ENCODE measurements at regions not wholly inside any gene's neighbourhood (a gene's known extent, or its start where the extent isn't known, plus 50 kb on each side); places are given as distances from the start of the nearest gene placed in this dataset.

DNA sequence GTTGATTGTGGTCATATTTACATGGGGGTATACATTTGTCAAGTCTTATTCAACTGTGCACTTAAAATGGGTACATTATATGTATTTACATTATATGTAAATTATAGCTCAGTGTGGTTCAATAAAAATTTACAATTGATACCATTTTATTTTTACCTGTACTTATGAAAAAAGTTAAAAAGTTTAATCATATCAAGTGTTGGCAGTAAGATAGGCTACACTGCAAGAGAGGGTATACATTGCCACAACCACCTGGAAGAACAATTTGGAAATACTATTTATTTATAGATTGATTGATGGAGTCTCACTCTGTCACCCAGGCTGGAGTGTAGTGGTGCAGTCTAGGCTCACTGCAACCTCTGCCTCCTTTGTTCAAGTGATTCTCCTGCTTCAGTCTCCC is 453.3 kb downstream of the XYLT1 start:
- Histone ChIP-seq H3K9me3 (ENCODE audit: control insufficient read depth, low read depth, low read length) (no peaks in the 10 kb centered on the region), H3K4me3 (ENCODE audit: low read length) (no peak overlapping the region), H3K36me3 (ENCODE audit: control insufficient read depth, low read depth, low read length) (no peaks in the 10 kb centered on the region), H3K27ac (ENCODE audit: low read length) (no peak overlapping the region), H3K9ac (ENCODE audit: low read length) (no peak overlapping the region), H3K27me3 (ENCODE audit: control insufficient read depth, insufficient read depth, low read length) (no peaks in the 10 kb centered on the region), H3K4me1 (ENCODE audit: control insufficient read depth, low read depth, low read length) (no peaks in the 10 kb centered on the region)

DNA sequence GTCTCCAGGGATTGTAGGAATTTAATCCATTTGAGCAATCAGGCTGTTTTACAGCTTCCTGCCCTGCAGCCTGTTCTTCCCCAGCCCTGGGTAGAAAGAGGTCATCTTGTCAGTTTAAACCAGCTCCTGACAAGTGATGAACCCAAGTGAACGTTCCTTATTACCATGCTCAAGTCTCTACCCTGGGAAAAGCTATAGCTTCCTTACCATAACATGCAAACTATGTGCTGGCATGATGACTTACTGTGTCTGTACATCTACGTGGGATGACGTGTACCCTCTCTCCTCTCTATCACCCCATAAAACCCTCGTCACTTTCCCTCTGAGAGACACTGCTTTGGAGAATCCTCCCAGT is 452.2 kb downstream of the XYLT1 start:
- H3K36me3 ChIP-seq (ENCODE audit: control insufficient read depth, low read depth, low read length) = no peaks in the 10 kb centered on the region
- no peaks in the 10 kb centered on the region for H3K27me3 ChIP-seq (ENCODE audit: control insufficient read depth, insufficient read depth, low read length)
- no peak overlapping the region for H3K9ac ChIP-seq (ENCODE audit: low read length)
- H3K27ac ChIP-seq (ENCODE audit: low read length) = no peak overlapping the region
- no peaks in the 10 kb centered on the region for H3K4me1 ChIP-seq (ENCODE audit: control insufficient read depth, low read depth, low read length)
- H3K9me3 ChIP-seq (ENCODE audit: control insufficient read depth, low read depth, low read length) = no peaks in the 10 kb centered on the region
- H3K4me3 ChIP-seq (ENCODE audit: low read length) = no peak overlapping the region

DNA sequence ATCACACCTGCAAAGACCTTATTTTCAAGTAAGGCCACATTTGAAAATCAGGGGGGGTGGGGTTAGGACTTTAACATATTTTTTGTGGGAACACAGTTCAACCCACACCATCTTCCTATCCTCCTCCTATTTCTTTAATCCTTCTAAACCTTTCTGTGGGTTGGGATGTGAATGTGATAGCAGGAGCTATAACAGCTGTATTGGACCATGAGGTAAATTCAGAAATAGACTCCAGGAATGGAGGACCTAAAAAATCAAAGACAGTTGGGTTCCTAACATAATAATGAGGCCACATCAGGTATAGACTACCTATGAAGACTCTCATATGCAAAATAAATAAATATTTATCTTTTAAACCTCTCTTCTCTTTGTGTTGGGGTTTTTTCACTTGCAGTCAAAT is 451.4 kb downstream of the XYLT1 start:
- H3K27ac ChIP-seq (ENCODE audit: low read length) = no peak overlapping the region
- H3K36me3 ChIP-seq (ENCODE audit: control insufficient read depth, low read depth, low read length) = no peaks in the 10 kb centered on the region
- no peak overlapping the region for H3K4me3 ChIP-seq (ENCODE audit: low read length)
- H3K9me3 ChIP-seq (ENCODE audit: control insufficient read depth, low read depth, low read length) = no peaks in the 10 kb centered on the region
- no peaks in the 10 kb centered on the region for H3K27me3 ChIP-seq (ENCODE audit: control insufficient read depth, insufficient read depth, low read length)
- no peaks in the 10 kb centered on the region for H3K4me1 ChIP-seq (ENCODE audit: control insufficient read depth, low read depth, low read length)
- no peak overlapping the region for H3K9ac ChIP-seq (ENCODE audit: low read length)

DNA sequence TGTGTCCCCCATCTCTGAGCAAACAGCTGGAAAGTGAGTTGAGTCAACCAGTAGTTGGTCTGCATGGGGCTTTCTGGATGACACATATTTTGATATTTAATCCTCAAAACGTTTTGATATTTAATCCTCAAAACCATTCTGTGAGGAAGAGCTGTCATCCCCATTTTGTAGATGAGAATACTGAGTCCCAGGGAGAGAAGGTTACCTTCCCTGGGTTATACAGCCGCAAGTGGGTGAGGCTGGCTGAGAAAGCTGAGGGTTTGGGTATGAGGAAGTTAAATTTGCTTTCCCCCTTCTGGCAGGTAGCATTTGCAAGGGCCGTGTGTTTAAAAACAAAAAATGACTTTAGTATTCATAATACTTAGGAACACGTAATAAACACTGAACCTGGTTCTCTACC is 447.2 kb downstream of the XYLT1 start:
- Histone ChIP-seq H3K4me1 (ENCODE audit: control insufficient read depth, low read depth, low read length) (no peaks in the 10 kb centered on the region), H3K36me3 (ENCODE audit: control insufficient read depth, low read depth, low read length) (no peaks in the 10 kb centered on the region), H3K27me3 (ENCODE audit: control insufficient read depth, insufficient read depth, low read length) (no peaks in the 10 kb centered on the region), H3K9ac (ENCODE audit: low read length) (no peak overlapping the region), H3K4me3 (ENCODE audit: low read length) (no peak overlapping the region), H3K9me3 (ENCODE audit: control insufficient read depth, low read depth, low read length) (no peaks in the 10 kb centered on the region), H3K27ac (ENCODE audit: low read length) (no peak overlapping the region)

DNA sequence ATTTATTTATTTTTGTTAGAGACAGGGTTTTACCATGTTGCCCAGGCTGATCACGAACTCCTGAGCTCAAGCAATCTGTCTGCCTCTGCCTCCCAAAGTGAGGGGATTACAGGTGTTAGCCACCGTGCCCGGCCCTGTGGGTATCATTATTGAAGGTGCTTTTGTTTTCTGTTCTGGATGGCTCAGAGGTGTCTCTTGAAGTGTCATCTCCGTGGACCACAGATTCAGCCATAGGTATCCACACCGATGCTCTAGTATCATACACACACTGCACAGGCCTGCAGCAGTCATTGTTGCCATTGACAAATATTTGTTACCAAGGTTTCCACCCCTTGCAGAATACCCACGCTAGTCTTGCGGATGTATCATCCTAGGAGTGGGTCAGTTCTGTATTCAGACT is 446.2 kb downstream of the XYLT1 start:
- Histone ChIP-seq H3K36me3 (ENCODE audit: control insufficient read depth, low read depth, low read length) (no peaks in the 10 kb centered on the region), H3K27ac (ENCODE audit: low read length) (no peak overlapping the region), H3K9ac (ENCODE audit: low read length) (no peak overlapping the region), H3K4me3 (ENCODE audit: low read length) (no peak overlapping the region), H3K27me3 (ENCODE audit: control insufficient read depth, insufficient read depth, low read length) (no peaks in the 10 kb centered on the region), H3K9me3 (ENCODE audit: control insufficient read depth, low read depth, low read length) (no peaks in the 10 kb centered on the region), H3K4me1 (ENCODE audit: control insufficient read depth, low read depth, low read length) (no peaks in the 10 kb centered on the region)

DNA sequence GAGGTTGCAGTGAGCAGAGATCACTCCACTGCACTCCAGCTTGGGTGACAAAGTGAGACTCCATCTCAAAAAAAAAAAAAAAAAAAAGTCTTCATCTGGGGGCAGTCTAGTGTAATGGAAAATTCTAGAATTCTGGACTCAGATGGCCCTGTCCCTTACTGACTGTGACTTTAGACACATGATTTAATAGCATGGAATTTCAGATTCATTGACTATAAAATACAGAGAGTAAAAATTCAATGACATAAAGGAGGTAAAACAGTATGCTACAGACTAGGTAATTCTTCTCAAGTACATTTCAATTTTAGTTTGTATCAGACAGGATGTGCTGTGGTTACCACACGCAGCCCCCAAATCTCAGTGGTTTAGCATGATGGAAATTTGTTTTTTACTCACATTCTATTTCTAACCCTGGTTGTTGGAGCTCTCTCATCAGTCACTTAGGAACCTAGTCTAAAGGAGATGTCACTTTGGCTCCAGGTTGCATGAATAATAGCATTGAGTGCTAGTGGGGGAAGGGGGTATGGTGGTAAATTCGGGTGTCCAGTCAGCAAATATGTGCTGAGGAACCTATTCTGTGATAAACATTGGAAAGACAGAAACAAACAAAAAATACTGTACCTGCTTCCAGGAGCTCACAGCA is 444.0 kb downstream of the XYLT1 start:
- Histone ChIP-seq H3K27me3 (ENCODE audit: control insufficient read depth, insufficient read depth, low read length) (no peaks in the 10 kb centered on the region), H3K9ac (ENCODE audit: low read length) (no peak overlapping the region), H3K27ac (ENCODE audit: low read length) (no peak overlapping the region)

DNA sequence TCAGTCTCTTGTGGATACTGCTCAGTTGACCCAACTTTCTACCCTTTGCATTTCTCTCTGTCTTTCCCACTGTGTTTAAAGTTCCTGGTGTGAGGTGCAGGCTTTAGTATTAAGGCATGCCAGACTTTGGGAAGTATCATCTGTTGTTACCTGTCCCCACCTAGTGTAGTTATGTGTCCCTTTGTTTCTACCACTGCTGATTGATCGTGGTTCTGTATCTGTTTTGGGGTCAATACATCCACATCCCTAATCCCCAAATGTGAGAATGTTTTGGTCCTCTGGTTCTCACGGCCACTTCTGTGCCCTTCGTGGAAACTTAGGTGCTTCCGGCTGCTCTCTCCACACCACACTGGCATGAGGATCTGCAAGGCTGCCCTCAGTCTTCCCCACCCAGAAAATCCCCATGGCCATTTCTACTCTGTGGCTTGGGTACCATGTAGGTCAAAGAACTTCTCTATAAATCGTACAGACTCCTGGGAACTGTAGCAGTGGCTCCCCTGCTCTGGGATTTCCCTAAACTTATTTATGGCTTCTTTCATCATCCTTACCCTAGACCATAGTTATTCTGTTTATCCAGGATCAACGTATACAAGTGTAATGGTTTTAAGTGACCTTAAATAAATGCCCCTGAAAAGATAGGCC is 443.2 kb downstream of the XYLT1 start:
- no peak overlapping the region for H3K27ac ChIP-seq (ENCODE audit: low read length)
- no peaks in the 10 kb centered on the region for H3K36me3 ChIP-seq (ENCODE audit: control insufficient read depth, low read depth, low read length)

More for the DNA sequence above, 444.0 kb downstream of the XYLT1 start:
- H3K36me3 ChIP-seq (ENCODE audit: control insufficient read depth, low read depth, low read length) = no peaks in the 10 kb centered on the region
- no peaks in the 10 kb centered on the region for H3K9me3 ChIP-seq (ENCODE audit: control insufficient read depth, low read depth, low read length)
- H3K4me1 ChIP-seq (ENCODE audit: control insufficient read depth, low read depth, low read length) = no peaks in the 10 kb centered on the region
- no peak overlapping the region for H3K4me3 ChIP-seq (ENCODE audit: low read length)

DNA sequence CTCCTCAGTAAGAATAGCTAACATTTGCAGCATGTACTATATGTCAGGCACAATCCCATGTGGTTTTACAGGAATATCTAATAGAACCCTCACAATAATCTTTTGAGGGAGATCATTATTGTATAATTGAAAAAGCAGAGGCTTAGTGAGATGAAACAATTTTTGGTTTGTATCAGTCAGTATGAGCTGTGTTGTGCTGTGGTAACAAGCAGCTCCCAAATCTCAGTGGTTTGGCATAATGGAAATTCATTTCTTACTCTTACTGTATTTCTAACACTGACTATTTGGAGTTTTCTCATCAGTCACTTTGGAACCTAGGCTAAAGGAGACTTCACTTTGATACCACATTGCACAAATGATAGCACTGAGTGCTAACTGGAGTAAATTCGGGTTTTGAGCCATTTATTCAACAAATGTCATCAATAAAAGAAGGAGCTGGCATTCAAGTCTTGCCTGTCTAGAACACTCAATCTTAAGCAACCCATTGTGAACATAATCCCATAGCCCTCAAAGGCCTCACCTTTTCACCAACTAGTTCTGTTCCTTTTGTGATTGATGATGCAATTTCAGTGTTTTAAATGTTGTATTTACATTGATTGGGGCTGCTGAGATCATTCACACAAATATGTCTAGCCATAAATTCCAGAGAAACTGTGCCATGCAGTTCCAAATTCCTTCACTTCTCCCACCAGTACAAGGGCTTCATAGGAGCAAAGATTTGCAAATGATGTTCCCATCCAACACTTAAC is 441.0 kb downstream of the XYLT1 start:
- no peaks in the 10 kb centered on the region for H3K4me1 ChIP-seq (ENCODE audit: control insufficient read depth, low read depth, low read length)

More for the DNA sequence above, 443.2 kb downstream of the XYLT1 start:
- Histone ChIP-seq H3K27me3 (ENCODE audit: control insufficient read depth, insufficient read depth, low read length) (no peaks in the 10 kb centered on the region), H3K9me3 (ENCODE audit: control insufficient read depth, low read depth, low read length) (no peaks in the 10 kb centered on the region), H3K4me1 (ENCODE audit: control insufficient read depth, low read depth, low read length) (no peaks in the 10 kb centered on the region), H3K9ac (ENCODE audit: low read length) (no peak overlapping the region), H3K4me3 (ENCODE audit: low read length) (no peak overlapping the region)

DNA sequence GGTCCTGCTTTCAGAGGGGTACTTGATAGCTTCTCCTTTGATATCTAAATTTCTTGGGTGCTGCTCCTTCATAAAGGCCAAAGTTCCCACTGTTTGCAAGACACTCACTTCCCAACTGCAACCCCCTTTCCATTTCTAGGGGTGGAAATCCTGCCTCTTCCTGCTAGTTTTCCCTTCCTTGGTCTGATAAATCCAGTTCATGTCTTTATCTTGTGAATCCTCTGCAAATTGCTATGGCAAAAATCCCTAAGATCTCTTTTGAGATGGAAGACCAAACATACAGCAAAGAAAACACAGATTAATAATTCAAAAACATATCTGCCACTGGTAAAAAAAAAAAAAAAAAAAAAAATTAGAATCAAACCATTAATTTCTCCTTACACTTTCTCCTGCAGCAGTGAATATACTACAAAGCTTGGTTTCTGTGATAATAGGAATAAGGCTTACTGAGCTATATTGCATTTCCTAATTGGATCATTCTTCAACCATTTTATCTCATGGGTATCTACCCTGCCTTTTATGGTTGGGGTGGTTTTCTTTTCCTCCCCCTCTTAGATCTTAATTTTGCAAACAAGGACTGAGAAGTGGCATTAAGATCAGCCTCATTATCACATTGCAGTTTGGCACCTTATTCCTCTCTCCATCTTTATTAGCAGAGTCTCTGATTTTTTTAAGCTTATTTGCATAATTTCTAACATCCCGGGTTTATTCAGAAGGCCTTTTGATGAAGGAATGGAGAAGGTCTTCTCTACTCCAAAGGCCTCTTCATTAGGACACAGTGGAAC is 439.1 kb downstream of the XYLT1 start:
- no peak overlapping the region for H3K9ac ChIP-seq (ENCODE audit: low read length)
- no peaks in the 10 kb centered on the region for H3K9me3 ChIP-seq (ENCODE audit: control insufficient read depth, low read depth, low read length)
- H3K27me3 ChIP-seq (ENCODE audit: control insufficient read depth, insufficient read depth, low read length) = no peaks in the 10 kb centered on the region
- no peak overlapping the region for H3K27ac ChIP-seq (ENCODE audit: low read length)
- H3K4me3 ChIP-seq (ENCODE audit: low read length) = no peak overlapping the region
- no peaks in the 10 kb centered on the region for H3K36me3 ChIP-seq (ENCODE audit: control insufficient read depth, low read depth, low read length)
- no peaks in the 10 kb centered on the region for H3K4me1 ChIP-seq (ENCODE audit: control insufficient read depth, low read depth, low read length)

More for the DNA sequence above, 441.0 kb downstream of the XYLT1 start:
- no peaks in the 10 kb centered on the region for H3K27me3 ChIP-seq (ENCODE audit: control insufficient read depth, insufficient read depth, low read length)
- no peaks in the 10 kb centered on the region for H3K36me3 ChIP-seq (ENCODE audit: control insufficient read depth, low read depth, low read length)
- H3K4me3 ChIP-seq (ENCODE audit: low read length) = no peak overlapping the region
- H3K27ac ChIP-seq (ENCODE audit: low read length) = no peak overlapping the region
- H3K9me3 ChIP-seq (ENCODE audit: control insufficient read depth, low read depth, low read length) = no peaks in the 10 kb centered on the region
- no peak overlapping the region for H3K9ac ChIP-seq (ENCODE audit: low read length)

DNA sequence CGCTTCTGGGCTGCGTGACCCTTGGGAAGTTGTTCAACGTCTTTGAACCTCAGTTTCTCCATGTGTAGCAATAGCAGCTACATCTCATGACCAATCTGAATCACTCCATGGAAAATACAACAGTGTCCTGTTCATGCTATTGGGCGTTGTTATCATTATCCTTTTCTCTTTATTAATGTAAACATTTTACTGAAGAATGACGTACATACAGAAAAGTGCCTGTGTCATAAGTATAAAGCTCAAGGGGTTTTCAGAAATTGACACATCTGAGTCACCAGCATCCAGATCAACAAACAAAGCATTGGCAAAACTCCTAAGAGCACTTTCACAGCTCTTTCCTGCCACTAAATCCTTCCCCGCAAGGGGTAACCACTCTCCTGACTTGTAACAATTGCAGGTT is 438.4 kb downstream of the XYLT1 start:
- no peaks in the 10 kb centered on the region for H3K27me3 ChIP-seq (ENCODE audit: control insufficient read depth, insufficient read depth, low read length)
- no peaks in the 10 kb centered on the region for H3K4me1 ChIP-seq (ENCODE audit: control insufficient read depth, low read depth, low read length)
- H3K4me3 ChIP-seq (ENCODE audit: low read length) = no peak overlapping the region
- H3K36me3 ChIP-seq (ENCODE audit: control insufficient read depth, low read depth, low read length) = no peaks in the 10 kb centered on the region
- no peak overlapping the region for H3K27ac ChIP-seq (ENCODE audit: low read length)
- no peaks in the 10 kb centered on the region for H3K9me3 ChIP-seq (ENCODE audit: control insufficient read depth, low read depth, low read length)
- H3K9ac ChIP-seq (ENCODE audit: low read length) = no peak overlapping the region

DNA sequence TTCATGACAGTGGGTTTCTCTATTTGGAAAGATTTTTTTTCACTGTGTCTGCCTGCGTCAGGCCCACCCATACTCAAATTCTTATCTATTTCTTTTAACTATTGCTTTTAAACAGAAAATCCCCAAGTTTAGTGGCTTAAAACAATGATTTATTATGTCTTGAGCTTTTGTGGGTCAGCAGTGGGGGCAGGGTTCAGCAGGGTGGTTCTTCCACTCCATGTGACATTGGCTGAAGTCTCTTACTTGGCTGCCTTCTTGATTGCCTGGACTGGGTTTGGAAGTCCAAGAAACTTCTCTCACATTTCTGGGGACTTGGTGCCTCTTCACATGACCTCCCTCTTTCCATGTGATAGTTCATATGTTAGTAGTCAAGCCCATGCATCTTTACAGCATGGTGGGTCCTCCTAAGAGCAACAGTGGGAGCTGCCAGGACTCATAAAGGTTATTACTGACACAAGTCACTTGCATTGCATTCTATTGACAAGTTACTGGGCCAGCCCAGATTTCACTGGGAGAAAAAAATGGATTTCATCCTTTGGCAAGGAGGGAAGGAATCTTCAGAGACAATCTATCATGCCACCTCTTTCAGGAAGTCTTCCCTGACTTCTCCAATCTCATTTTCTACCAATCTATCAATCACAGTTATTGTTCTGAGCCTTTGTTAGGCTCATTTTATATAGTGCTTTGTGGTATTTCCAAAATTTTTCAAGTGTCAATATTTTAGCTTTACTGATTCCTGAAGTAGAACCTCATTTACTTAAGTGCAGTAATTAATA is 436.1 kb downstream of the XYLT1 start:
- no peaks in the 10 kb centered on the region for H3K27me3 ChIP-seq (ENCODE audit: control insufficient read depth, insufficient read depth, low read length)
- no peaks in the 10 kb centered on the region for H3K4me1 ChIP-seq (ENCODE audit: control insufficient read depth, low read depth, low read length)
- H3K9me3 ChIP-seq (ENCODE audit: control insufficient read depth, low read depth, low read length) = no peaks in the 10 kb centered on the region
- H3K4me3 ChIP-seq (ENCODE audit: low read length) = no peak overlapping the region
- no peak overlapping the region for H3K9ac ChIP-seq (ENCODE audit: low read length)
- H3K27ac ChIP-seq (ENCODE audit: low read length) = no peak overlapping the region
- no peaks in the 10 kb centered on the region for H3K36me3 ChIP-seq (ENCODE audit: control insufficient read depth, low read depth, low read length)

Measured in iPS-18a (cell line).